GM20000 (cell line): ENCODE measurements at regions not wholly inside any gene's neighbourhood (a gene's known extent, or its start where the extent isn't known, plus 50 kb on each side); places are given as distances from the start of the nearest gene placed in this dataset.

ENCODE experiments used
- DNase-seq: peaks from one replicate; pipeline ENCODE4 v3.0.0; 2012; ENCODE audit warnings: low spot score
- CTCF ChIP-seq: IDR thresholded peaks from 2 replicates; pipeline ENCODE4 v1.5.1; 2012; ENCODE audit warnings: mild to moderate bottlenecking, control low read depth; ENCODE audit errors: extremely low read depth, missing control alignments

GRCh38 chr11:115737875-115738274 lies 233.7 kb upstream of the CADM1 start:
- DNase-seq, result no peak
- no peak for TF ChIP-seq CTCF

GRCh38 chr11:115736146-115736545 lies 231.9 kb upstream of the CADM1 start:
- no peak for TF ChIP-seq CTCF
- DNase-seq, result no peak

- DNase-seq, result no peak
- no peak for TF ChIP-seq CTCF
Observed at GRCh38 chr11:115724666-115725065, 220.5 kb upstream of the CADM1 start.

- no peak for DNase-seq
- TF ChIP-seq CTCF, result no peak
Observed at GRCh38 chr11:115722711-115723110, 218.5 kb upstream of the CADM1 start.

GRCh38 chr11:115721296-115721995 lies 217.2 kb upstream of the CADM1 start:
- no peak for DNase-seq

GRCh38 chr11:115720602-115721245 lies 216.5 kb upstream of the CADM1 start:
- DNase-seq, result no peak
- no peak for TF ChIP-seq CTCF

More at GRCh38 chr11:115721296-115721995, 217.2 kb upstream of the CADM1 start:
- TF ChIP-seq CTCF, result no peak

- TF ChIP-seq CTCF, result no peak
- DNase-seq, result no peak
Observed at GRCh38 chr11:115718945-115719344, 214.7 kb upstream of the CADM1 start.
